Liver (tissue), 8 donors: ENCODE measurements at regions not wholly inside any gene's neighbourhood (a gene's known extent, or its start where the extent isn't known, plus 50 kb on each side); places are given as distances from the start of the nearest gene placed in this dataset.

Source experiments
- DNase-seq: peaks from one replicate; pipeline ENCODE4 v3.0.0-alpha.2; 2017; ENCODE audit warnings: low spot score
- H3K27ac ChIP-seq, 2 donors: one replicate each; pipeline ENCODE4 v1.7.0; 2013; ENCODE audit warnings: inconsistent platforms in 2 of 2, low read length in 2 of 2, control low read depth in 1 of 2, low read depth in 1 of 2, mild to moderate bottlenecking in 1 of 2
- H3K27me3 ChIP-seq, 4 donors: one replicate each; pipeline versions ENCODE4 v1.6.1 to v1.7.0; 2013; ENCODE audit warnings: low read length in 3 of 4, inconsistent platforms in 1 of 4, mild to moderate bottlenecking in 1 of 4, moderate library complexity in 1 of 4; ENCODE audit not compliant: control insufficient read depth in 4 of 4, insufficient read depth in 4 of 4
- H3K36me3 ChIP-seq, 4 donors: one replicate each; pipeline versions ENCODE4 v1.6.1 to v1.7.0; 2013; ENCODE audit warnings: low read length in 3 of 4, mild to moderate bottlenecking in 3 of 4, low read depth in 1 of 4, moderate library complexity in 1 of 4; ENCODE audit not compliant: control insufficient read depth in 4 of 4, insufficient read depth in 3 of 4
- H3K4me1 ChIP-seq, 4 donors: one replicate each; pipeline versions ENCODE4 v1.6.1 to v1.7.0; 2013; ENCODE audit warnings: low read length in 3 of 4, mild to moderate bottlenecking in 3 of 4, moderate library complexity in 1 of 4; ENCODE audit not compliant: control insufficient read depth in 4 of 4, insufficient read depth in 4 of 4
- H3K4me3 ChIP-seq, 3 donors: one replicate each; pipeline versions ENCODE4 v1.6.1 to v1.7.0; 2013; ENCODE audit warnings: low read length in 3 of 3, control low read depth in 1 of 3, low read depth in 1 of 3, mild to moderate bottlenecking in 1 of 3
- H3K9ac ChIP-seq, 2 donors: one replicate each; pipeline ENCODE4 v1.7.0; 2013; ENCODE audit warnings: low read length in 2 of 2, mild to moderate bottlenecking in 2 of 2, moderate library complexity in 2 of 2, control low read depth in 1 of 2, low read depth in 1 of 2
- H3K9me3 ChIP-seq, 4 donors: one replicate each; pipeline versions ENCODE4 v1.6.1 to v1.7.0; 2013; ENCODE audit warnings: low read length in 3 of 4; ENCODE audit not compliant: control insufficient read depth in 4 of 4
- ATF3 ChIP-seq: IDR thresholded peaks from 2 replicates; pipeline ENCODE4 v1.6.1; 2016; ENCODE audit warnings: antibody characterized with exemption
- CTCF ChIP-seq: fragments of 150-350 bp; IDR thresholded peaks from 2 replicates; pipeline ENCODE4 v1.5.1; 2017; ENCODE audit warnings: improper control_type of control experiment, low read depth, low read length; ENCODE audit not compliant: missing input control
- EGR1 ChIP-seq, 2 donors: IDR thresholded peaks; 2 replicates each; pipeline ENCODE4 v1.6.1; 2016 to 2018; ENCODE audit warnings: antibody characterized with exemption in 2 of 2, low read depth in 2 of 2
- FOXA1 ChIP-seq: IDR thresholded peaks from 2 replicates; pipeline ENCODE4 v1.6.1; 2016; ENCODE audit warnings: antibody characterized with exemption
- FOXA2 ChIP-seq: IDR thresholded peaks from 2 replicates; pipeline ENCODE4 v1.6.1; 2016; ENCODE audit warnings: antibody characterized with exemption
- GABPA ChIP-seq, 2 donors: IDR thresholded peaks in 1 of 2; conservative IDR thresholded peaks in 1 of 2; 2 replicates each; pipeline ENCODE4 v1.6.1; 2016; ENCODE audit warnings: antibody characterized with exemption in 2 of 2, mild to moderate bottlenecking in 1 of 2, moderate library complexity in 1 of 2
- HNF4G ChIP-seq: IDR thresholded peaks from 2 replicates; pipeline ENCODE4 v1.6.1; 2016; ENCODE audit warnings: antibody characterized with exemption
- JUND ChIP-seq, 2 donors: IDR thresholded peaks; 2 replicates each; pipeline ENCODE4 v1.6.1; 2016; ENCODE audit warnings: antibody characterized with exemption in 2 of 2
- MAX ChIP-seq: IDR thresholded peaks from 2 replicates; pipeline ENCODE4 v1.6.1; 2016; ENCODE audit warnings: antibody characterized with exemption
- NR2F2 ChIP-seq: IDR thresholded peaks from 2 replicates; pipeline ENCODE4 v1.6.1; 2016; ENCODE audit warnings: antibody characterized with exemption
- RAD21 ChIP-seq, 2 donors: IDR thresholded peaks; 2 replicates each; pipeline ENCODE4 v1.6.1; 2016; ENCODE audit warnings: antibody characterized with exemption in 2 of 2, mild to moderate bottlenecking in 2 of 2
- REST ChIP-seq: IDR thresholded peaks from 2 replicates; pipeline ENCODE4 v1.6.1; 2016; ENCODE audit warnings: antibody characterized with exemption, mild to moderate bottlenecking
- SP1 ChIP-seq: IDR thresholded peaks from 2 replicates; pipeline ENCODE4 v1.6.1; 2018; ENCODE audit warnings: antibody characterized with exemption, mild to moderate bottlenecking
- TAF1 ChIP-seq: conservative IDR thresholded peaks from 2 replicates; pipeline ENCODE4 v1.6.1; 2016; ENCODE audit warnings: antibody characterized with exemption, mild to moderate bottlenecking
- YY1 ChIP-seq: IDR thresholded peaks from 2 replicates; pipeline ENCODE4 v1.6.1; 2016; ENCODE audit warnings: antibody characterized with exemption, mild to moderate bottlenecking
- WGBS: extraction: QIAGEN DNeasy Blood & Tissue Kit; methylation state at CpG from one replicate; pipeline ENCODE4 v1.1.7; 2013; 5-methylcytosine and 5-hydroxymethylcytosine counted together
- donor health status: healthy.
- donor health status: healthy.
- donor health status: healthy.
- donor health status: healthy.
- donor health status: healthy.

GRCh38 chr16:54742436-54742835, 188.2 kb upstream of the IRX5 start (continued):
- TF ChIP-seq REST = no peak
- TF ChIP-seq RAD21 (IDR thresholded peaks at IDR 0.05) = no peak

GRCh38 chr16:54739381-54739780, 191.3 kb upstream of the IRX5 start:
- H3K36me3 ChIP-seq = no peaks in the 10 kb centered on the region
- no peaks in the 10 kb centered on the region for H3K9me3 ChIP-seq
- no peak overlapping the region for H3K27ac ChIP-seq
- no peaks in the 10 kb centered on the region for H3K4me1 ChIP-seq
- TF ChIP-seq MAX (no peak), GABPA (IDR thresholded peaks at IDR 0.05 in 1 of 2, conservative IDR thresholded peaks at IDR 0.05 in 1 of 2) (no peak), TAF1 (no peak), ATF3 (no peak), FOXA1 (no peak), FOXA2 (no peak), SP1 (no peak), NR2F2 (no peak), RAD21 (IDR thresholded peaks at IDR 0.05) (no peak), HNF4G (no peak), EGR1 (IDR thresholded peaks at IDR 0.05; ENCODE audit: low read depth in 2 of 2) (no peak), REST (no peak), YY1 (no peak), JUND (IDR thresholded peaks at IDR 0.05) (no peak), CTCF (no peak)
- no peak for DNase-seq
- peaks cover 0 to 11% (median 0%) of the 10 kb centered on the region in 4 donors for H3K27me3 ChIP-seq
- H3K4me3 ChIP-seq = no peak overlapping the region
- WGBS = 87% methylated on average over 4 of the region's 4 CpGs
- H3K9ac ChIP-seq = no peak overlapping the region
